Dedifferentiated amniotic fluid mesenchymal stem cell (primary cell): ENCODE measurements at regions not wholly inside any gene's neighbourhood (a gene's known extent, or its start where the extent isn't known, plus 50 kb on each side); places are given as distances from the start of the nearest gene placed in this dataset.

Experiments
- DNase-seq: peaks from one replicate; pipeline ENCODE4 v3.0.0-alpha.2; 2016; ENCODE audit errors: extremely low spot score

GRCh38 chr12:125193376-125194152, 128.3 kb downstream of the AACS start:
- no peak for DNase-seq

DNA sequence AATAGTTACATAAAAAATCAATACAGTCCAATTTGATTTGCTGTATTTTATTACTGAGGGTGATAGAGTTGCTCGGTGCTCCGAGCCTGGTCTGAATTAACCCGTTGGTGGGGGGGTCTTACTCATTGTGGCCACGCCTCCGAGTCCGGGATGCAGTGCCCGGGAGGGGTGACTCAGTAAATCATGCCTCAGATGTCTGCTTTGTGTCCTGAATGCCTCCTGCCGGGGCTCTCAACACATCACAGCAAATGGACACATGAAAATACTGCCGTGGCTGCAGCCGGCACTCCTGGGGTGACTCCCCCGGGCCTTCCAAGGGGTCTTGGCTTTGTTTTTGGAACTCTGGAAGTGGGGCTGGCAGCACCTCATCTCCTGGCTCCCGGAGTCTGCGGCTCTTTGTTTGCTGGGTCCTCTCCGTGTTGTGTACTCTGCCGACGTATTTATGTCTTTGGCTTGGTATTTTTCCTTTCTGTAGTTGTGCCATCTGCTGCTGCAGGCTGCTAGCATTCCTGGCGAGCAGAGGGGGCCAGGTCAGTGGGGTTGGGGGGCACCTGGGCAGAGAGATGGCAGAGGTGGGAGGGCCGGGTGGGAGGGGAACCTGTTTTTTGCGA, 129.0 kb downstream of the AACS start:
- no peak for DNase-seq

DNA sequence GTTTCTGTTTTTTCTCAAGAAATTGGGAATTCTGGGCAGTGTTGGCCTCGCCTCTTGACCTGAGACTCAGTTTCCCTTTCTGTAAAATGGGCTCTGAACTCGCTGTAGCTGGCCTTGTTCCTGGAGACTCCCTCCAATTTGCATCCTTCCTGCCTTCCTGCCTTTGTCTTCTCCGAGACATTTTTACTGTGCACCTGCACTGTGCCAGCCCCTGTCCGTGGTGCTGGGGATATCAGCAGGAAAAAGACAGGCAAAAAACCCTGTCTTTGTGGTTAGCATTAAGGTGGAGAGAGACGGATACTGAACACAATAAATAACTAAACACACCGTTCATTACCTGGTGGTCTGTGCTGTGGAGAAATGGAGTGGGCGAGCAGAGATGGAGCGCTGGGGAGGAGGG, 129.8 kb downstream of the AACS start:
- DNase-seq, result no peak

GRCh38 chr12:125197326-125197725, 132.1 kb downstream of the AACS start:
- no peak for DNase-seq

- DNase-seq, result no peak
Measured at GRCh38 chr12:125198652-125199051, 133.4 kb downstream of the AACS start.

DNA sequence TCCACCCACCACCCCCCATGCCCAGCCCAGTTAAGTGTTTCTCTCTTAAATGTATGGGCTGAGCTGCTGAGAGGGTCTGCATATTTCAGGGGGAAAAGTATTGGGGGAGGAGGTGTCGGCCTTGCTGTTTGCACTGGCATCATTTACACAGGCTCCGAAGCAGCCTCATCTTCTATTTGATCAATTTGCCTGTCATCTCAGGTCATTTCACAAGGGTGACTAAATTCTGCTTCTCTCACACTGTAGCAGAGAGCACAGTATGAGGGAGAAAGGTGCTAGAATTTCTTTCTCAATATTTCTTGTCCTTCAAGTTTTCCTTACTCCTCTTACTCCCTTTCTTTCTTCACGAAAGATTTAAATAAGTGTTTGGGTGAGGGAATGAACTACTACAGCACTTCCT, 135.9 kb downstream of the AACS start:
- no peak for DNase-seq

GRCh38 chr12:125201940-125202339, 136.7 kb downstream of the AACS start:
- DNase-seq, result no peak

GRCh38 chr12:125202421-125202820, 137.2 kb downstream of the AACS start:
- DNase-seq, result no peak

DNA sequence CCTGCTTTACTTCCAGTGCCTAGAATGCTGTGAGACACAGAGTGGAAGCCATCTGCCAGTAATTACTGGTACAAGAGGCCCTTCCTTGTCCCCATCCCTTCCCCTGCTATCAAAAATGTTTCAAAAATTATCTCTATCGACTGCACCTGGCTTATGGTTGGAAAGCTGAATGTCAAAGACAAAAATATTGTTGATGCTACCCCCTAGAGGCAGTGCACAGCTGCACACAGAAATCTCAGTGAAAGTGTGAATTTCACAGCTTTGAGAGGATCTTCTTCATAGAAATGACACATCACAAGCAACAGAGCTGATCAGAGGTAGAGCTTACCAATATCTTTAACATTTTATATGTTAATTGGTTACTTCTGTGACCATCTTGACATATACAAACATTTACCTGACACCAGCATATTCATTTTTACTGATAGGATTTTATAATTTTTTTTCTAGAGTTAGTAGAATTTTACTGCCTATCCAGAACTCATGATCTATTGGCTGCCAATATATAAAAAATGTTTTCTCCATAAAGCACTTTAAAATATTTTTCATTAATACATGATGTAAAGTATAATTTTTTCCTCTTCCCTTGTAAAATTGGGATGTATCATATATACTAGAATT, 138.0 kb downstream of the AACS start:
- no peak for DNase-seq

DNA sequence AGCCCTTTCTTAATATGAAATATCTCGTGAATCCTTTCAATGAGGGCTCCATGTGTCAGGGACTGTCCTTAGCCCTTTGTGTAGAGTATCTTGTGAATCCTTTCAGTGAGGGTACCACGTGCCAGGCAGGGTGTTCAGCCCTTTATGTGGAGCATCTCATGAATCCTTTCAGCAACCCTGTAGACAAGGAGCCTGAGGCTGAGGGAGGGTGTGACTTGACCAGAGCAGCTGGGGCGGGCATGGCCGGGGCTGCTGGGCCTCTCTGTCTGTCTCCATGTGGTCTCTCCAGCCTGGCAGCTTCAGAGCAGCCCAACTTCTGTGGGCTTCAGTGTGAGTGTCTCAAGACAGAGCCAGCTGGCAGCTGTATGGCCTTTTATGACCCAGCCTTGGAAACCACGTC, 140.2 kb downstream of the AACS start:
- no peak for DNase-seq

DNA sequence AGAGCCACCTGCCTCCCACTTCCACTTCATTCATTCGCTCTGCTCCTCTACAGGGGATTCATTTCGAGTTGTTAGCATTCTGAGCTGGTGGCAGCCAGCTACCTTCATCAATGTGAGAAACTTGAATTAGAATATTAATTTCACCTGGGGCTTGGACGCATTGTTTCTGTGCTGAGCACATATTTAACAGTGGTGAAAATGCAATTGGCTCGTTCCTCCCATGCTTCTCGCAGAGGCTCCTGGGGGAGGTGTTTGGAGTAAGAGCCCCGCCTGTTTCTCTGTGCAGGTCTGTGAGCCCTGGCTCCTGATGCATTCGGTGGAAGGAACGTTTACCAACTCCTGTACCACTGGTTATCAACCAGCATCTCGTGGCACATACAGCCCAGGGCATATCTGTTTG, 141.5 kb downstream of the AACS start:
- no peak for DNase-seq

- no peak for DNase-seq
Measured at GRCh38 chr12:125208334-125208733, 143.1 kb downstream of the AACS start.

DNA sequence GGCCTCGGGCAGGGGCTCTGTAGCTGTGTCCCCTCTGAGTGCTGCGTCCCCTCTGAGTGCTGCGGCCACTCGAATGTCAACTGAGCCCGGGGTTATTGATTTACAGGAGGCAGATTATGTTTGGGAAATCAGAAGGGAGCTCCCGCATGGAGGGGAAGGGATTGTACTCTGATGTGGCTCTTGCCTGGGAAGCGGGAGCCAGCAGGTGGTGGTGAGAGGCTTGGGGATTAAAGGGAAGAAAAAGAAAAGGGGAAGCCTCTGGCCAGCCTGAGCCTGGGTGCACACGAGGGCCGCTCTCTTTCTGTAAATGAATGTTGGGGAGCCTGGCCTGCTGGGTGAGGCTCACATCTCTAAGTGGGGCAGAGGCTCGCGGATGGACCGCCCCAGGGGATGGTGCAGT, 143.7 kb downstream of the AACS start:
- DNase-seq, result no peak

GRCh38 chr12:125210104-125210755, 145.0 kb downstream of the AACS start:
- DNase-seq, result no peak

DNA sequence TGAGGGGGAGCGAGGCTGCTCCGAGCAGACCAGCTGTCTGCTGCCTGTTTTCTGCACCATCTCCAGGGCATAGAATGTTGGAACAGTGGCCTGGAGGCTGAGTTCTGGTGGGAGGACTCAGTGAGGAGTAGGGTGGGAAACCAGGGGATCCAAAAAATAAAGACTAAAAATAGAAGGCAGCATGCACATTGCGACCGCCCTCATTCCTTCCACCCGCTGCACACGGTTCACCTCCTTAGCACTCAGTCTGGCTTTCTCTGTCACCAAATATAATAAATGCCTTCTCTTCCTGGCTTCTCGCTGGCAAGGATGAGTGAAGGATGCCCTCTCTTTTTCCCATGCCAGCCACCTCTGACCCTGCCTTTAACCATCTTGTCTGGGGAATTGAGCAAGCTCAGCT, 146.2 kb downstream of the AACS start:
- DNase-seq, result no peak

- DNase-seq, result no peak
Measured at GRCh38 chr12:125214289-125214688, 149.1 kb downstream of the AACS start.

DNA sequence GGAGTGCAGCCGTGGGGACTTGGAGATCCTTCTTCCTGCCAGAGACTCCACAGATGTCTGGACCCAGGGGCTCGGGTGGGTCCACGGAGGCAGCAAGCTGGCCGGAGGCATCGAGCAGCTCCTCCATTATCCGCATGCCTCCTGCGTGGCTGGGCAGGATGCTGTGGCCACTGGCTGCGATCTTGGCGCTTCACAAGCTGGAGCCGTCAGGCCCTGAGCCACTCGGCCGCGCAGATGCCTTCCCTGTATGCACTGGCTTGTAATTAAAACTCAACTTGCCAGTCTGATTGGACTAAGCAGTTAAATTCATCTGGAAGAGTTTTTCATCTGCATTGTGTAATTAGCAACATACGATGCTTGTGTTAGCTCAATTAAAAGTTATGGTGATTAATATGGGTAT, 151.5 kb downstream of the AACS start:
- DNase-seq, result no peak

- DNase-seq, result no peak
Measured at GRCh38 chr12:125217308-125217707, 152.1 kb downstream of the AACS start.

- no peak for DNase-seq
Measured at GRCh38 chr12:125218952-125219351, 153.7 kb downstream of the AACS start.

- no peak for DNase-seq
Measured at GRCh38 chr12:125220404-125221273, 155.4 kb downstream of the AACS start.

GRCh38 chr12:125221602-125222001, 156.4 kb downstream of the AACS start:
- no peak for DNase-seq

DNA sequence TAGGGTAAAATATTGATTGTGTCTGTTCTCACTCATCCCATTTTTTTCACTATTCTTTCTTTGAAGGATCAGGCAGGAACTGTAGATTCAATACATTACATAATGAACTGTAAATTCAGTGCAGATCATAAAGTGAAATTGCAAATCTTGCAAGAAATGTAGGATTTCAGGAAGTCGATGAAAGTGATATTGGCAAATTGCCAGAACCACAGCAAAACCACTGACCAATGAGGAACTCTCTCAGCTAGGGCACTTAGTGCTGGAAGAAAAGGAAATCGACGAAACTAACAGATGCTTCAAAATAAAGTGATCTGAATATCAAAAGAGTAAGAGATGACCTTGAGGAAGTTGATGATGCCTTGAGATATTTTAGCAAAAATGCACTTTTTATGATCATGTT, 157.6 kb downstream of the AACS start:
- DNase-seq, result no peak
